Fibroblast of lung (primary cell): ENCODE measurements at regions not wholly inside any gene's neighbourhood (a gene's known extent, or its start where the extent isn't known, plus 50 kb on each side); places are given as distances from the start of the nearest gene placed in this dataset.
"Not testable (repeated sequence)": the region's sequence is repeated elsewhere in the genome, so short reads cannot be mapped to it uniquely, and the experiment has no call there.

Source experiments
- DNase-seq, 2 donors: peaks; one replicate each; pipeline versions ENCODE4 v3.0.0 to v3.0.0-alpha.2; 2010; ENCODE audit warnings: low read depth in 2 of 2
- H2AFZ ChIP-seq: 2 replicates; pipeline ENCODE4 v1.5.1; 2012; ENCODE audit warnings: low read length, control low read depth, inconsistent platforms
- H3K27ac ChIP-seq: 2 replicates; pipeline ENCODE4 v1.5.1; 2011; ENCODE audit warnings: low read length, control low read depth; ENCODE audit not compliant: insufficient read depth
- H3K27me3 ChIP-seq: 2 replicates; pipeline ENCODE4 v1.5.1; 2011; ENCODE audit warnings: mild to moderate bottlenecking, low read length; ENCODE audit not compliant: control insufficient read depth, insufficient read depth
- H3K36me3 ChIP-seq: 2 replicates; pipeline ENCODE4 v1.5.1; 2011; ENCODE audit warnings: low read length; ENCODE audit not compliant: control insufficient read depth, insufficient read depth
- H3K4me1 ChIP-seq: 2 replicates; pipeline ENCODE4 v1.5.1; 2011; ENCODE audit warnings: low read length; ENCODE audit not compliant: control insufficient read depth, insufficient read depth; ENCODE audit errors: extremely low read depth
- H3K4me2 ChIP-seq: 2 replicates; pipeline ENCODE4 v1.5.1; 2011; ENCODE audit warnings: low read length, control low read depth; ENCODE audit not compliant: insufficient read depth; ENCODE audit errors: extremely low read depth
- H3K4me3 ChIP-seq, 4 experiments: fragments of 200-600 bp in 1 of 4; sonication (generic) in 1 of 4; replicated peaks in 1 of 4; 2 replicates each; pipeline ENCODE4 v1.5.1; 2011 to 2016; ENCODE audit warnings: low read length in 4 of 4, low read depth in 3 of 4, mild to moderate bottlenecking in 3 of 4, control low read depth in 2 of 4, inconsistent platforms in 1 of 4, mixed read lengths in 1 of 4; ENCODE audit not compliant: insufficient read depth in 1 of 4; ENCODE audit errors: control extremely low read depth in 1 of 4
- H3K79me2 ChIP-seq: 2 replicates; pipeline ENCODE4 v1.5.1; 2012; ENCODE audit warnings: mild to moderate bottlenecking, low read length, inconsistent platforms; ENCODE audit not compliant: control insufficient read depth, insufficient read depth
- H3K9ac ChIP-seq: 2 replicates; pipeline ENCODE4 v1.5.1; 2011; ENCODE audit warnings: mild to moderate bottlenecking, low read length, control low read depth; ENCODE audit not compliant: insufficient read depth
- H3K9me3 ChIP-seq: 2 replicates; pipeline ENCODE4 v1.5.1; 2012; ENCODE audit warnings: low read depth, low read length; ENCODE audit not compliant: control insufficient read depth, insufficient read depth
- H4K20me1 ChIP-seq: 2 replicates; pipeline ENCODE4 v1.5.1; 2011; ENCODE audit warnings: low read length; ENCODE audit not compliant: control insufficient read depth, insufficient read depth; ENCODE audit errors: extremely low read depth

- not testable (repeated sequence) for H3K4me3 ChIP-seq, H3K27ac ChIP-seq
Measured at GRCh38 chr1:234800563-234800962, 190.6 kb upstream of the IRF2BP2 start.

GRCh38 chr1:234799021-234799689, 189.2 kb upstream of the IRF2BP2 start:
- peak in 1 of 2 donors; percentile 18 for DNase-seq
- not testable (repeated sequence) for H3K4me2 ChIP-seq, H2AFZ ChIP-seq, H3K36me3 ChIP-seq, H3K4me1 ChIP-seq, H3K79me2 ChIP-seq, H3K4me3 ChIP-seq, H3K27me3 ChIP-seq, H3K27ac ChIP-seq, H4K20me1 ChIP-seq, H3K9ac ChIP-seq, H3K9me3 ChIP-seq

More at GRCh38 chr1:234800563-234800962, 190.6 kb upstream of the IRF2BP2 start:
- H3K36me3 ChIP-seq, H3K27me3 ChIP-seq, H2AFZ ChIP-seq, H3K9ac ChIP-seq, H3K79me2 ChIP-seq, H3K9me3 ChIP-seq, H3K4me1 ChIP-seq, DNase-seq, H4K20me1 ChIP-seq, H3K4me2 ChIP-seq: not testable (repeated sequence)

- not testable (repeated sequence) for H3K27me3 ChIP-seq, H3K9me3 ChIP-seq, DNase-seq, H2AFZ ChIP-seq, H3K79me2 ChIP-seq, H3K27ac ChIP-seq, H3K4me1 ChIP-seq, H3K4me2 ChIP-seq, H3K9ac ChIP-seq, H3K36me3 ChIP-seq, H3K4me3 ChIP-seq, H4K20me1 ChIP-seq
Measured at GRCh38 chr1:234797216-234797615, 187.2 kb upstream of the IRF2BP2 start.

GRCh38 chr1:234796438-234796792, 186.4 kb upstream of the IRF2BP2 start:
- not testable (repeated sequence) for H3K4me3 ChIP-seq, H3K4me1 ChIP-seq, H3K4me2 ChIP-seq, H3K27ac ChIP-seq, DNase-seq, H3K36me3 ChIP-seq, H3K79me2 ChIP-seq, H3K9ac ChIP-seq, H3K9me3 ChIP-seq, H2AFZ ChIP-seq, H4K20me1 ChIP-seq, H3K27me3 ChIP-seq

DNA sequence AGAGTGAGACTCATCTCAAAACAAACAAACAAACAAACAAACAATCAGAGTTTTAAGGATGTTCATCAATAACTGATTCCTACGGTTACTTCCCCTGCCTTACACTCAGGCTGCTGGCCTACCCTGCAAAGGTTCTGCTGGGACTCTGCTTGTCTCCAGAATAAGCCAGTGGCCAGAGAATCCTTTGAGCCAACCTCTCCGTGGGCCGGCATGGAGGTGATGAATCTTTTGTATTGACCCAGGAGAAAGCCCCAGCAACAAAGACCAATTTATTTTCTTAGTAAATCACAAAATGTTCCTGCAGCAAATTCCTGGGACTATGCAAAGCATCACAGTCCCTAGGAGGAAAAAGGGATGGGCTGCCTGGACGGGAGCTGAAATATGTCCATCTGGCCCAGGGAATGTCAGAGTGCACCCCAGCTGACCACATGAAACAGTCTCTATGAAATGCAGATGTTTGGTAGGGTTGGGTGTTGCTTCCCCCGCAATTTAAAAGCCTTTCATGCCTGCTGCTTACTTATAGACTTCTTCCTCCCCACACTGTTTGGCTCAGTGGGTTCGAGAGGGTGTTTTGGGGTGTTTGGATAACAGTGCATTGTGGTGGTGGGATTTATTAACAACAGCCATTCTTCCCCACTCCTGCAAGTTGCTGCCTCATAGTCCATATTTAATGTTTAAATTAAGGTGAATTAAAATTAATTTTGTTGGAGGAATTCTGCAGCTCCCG, 185.9 kb upstream of the IRF2BP2 start:
- not testable (repeated sequence) for H3K9ac ChIP-seq, H3K4me2 ChIP-seq, H3K4me1 ChIP-seq, H4K20me1 ChIP-seq, H3K27ac ChIP-seq, H3K36me3 ChIP-seq, H2AFZ ChIP-seq, H3K4me3 ChIP-seq, H3K27me3 ChIP-seq, H3K79me2 ChIP-seq, H3K9me3 ChIP-seq
- peak; percentile 73 to 88 for DNase-seq

DNA sequence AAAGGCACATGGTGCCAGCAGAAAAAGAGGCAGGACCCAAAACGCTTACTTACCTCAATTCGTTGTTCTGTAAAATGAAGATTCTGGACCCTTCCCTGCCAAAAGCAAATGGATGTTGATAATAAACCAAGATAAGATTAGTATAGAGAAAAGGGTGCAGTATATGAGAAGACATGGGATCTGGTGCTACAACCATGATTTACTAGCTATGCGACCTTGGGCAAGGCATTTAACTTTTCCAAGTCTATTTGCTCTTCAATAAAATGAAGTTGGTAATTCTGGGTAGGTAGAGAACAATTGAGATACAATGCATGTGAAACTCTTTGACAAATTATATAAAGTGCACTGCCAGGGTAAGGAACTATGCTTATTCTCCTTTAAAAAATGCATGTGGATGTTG, 185.0 kb upstream of the IRF2BP2 start:
- H3K9me3 ChIP-seq, H3K9ac ChIP-seq, H3K4me3 ChIP-seq, H3K27ac ChIP-seq, H4K20me1 ChIP-seq, H3K27me3 ChIP-seq, H3K79me2 ChIP-seq, H3K4me2 ChIP-seq, H3K36me3 ChIP-seq, H3K4me1 ChIP-seq, DNase-seq, H2AFZ ChIP-seq: not testable (repeated sequence)

DNA sequence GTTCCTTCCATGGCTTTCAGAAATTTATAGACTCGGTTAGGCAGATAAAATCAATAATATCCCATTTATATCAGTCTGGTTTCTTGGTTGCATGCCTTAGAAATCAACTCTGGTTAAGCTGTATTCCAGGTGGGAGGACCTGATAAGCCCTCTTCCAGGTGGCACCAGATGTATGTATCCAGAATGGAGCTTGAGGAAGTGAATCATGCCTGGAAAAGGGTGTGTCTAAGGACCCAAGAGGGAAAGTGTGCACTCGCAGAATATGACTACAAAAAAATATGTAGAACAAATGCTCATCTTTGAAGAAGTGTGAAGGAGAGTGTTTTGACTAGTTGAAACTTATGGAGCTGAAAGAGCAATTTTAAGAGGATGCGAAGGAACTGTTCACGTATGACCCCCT, 184.5 kb upstream of the IRF2BP2 start:
- H3K27me3 ChIP-seq: not testable (repeated sequence)

More for the DNA sequence above, 184.5 kb upstream of the IRF2BP2 start:
- H3K79me2 ChIP-seq, H3K27ac ChIP-seq, H3K4me2 ChIP-seq, H3K9ac ChIP-seq, H2AFZ ChIP-seq, H4K20me1 ChIP-seq, H3K36me3 ChIP-seq, DNase-seq, H3K4me1 ChIP-seq, H3K4me3 ChIP-seq, H3K9me3 ChIP-seq: not testable (repeated sequence)
